ENCODE measurements at regions not wholly inside any gene's neighbourhood (a gene's known extent, or its start where the extent isn't known, plus 50 kb on each side); places are given as distances from the start of the nearest gene placed in this dataset.

GRCh38 chr4:56240554-56241174, 146.6 kb downstream of the AASDH start:
- DNase-seq = no peak

GRCh38 chr4:56238251-56238650, 149.0 kb downstream of the AASDH start:
- DNase-seq = no peak

- no peak for DNase-seq
These were observed 151.6 kb downstream of the AASDH start for GRCh38 chr4:56235725-56236124.

- no peak for DNase-seq
These were observed 152.3 kb downstream of the AASDH start for GRCh38 chr4:56235011-56235410.

GRCh38 chr4:56234098-56234497, 153.2 kb downstream of the AASDH start:
- no peak for DNase-seq

GRCh38 chr4:56231410-56231809, 155.9 kb downstream of the AASDH start:
- DNase-seq = no peak

GRCh38 chr4:56229947-56230346, 157.3 kb downstream of the AASDH start:
- no peak for DNase-seq

- no peak for DNase-seq
These were observed 159.9 kb downstream of the AASDH start for GRCh38 chr4:56227301-56227835.

DNA sequence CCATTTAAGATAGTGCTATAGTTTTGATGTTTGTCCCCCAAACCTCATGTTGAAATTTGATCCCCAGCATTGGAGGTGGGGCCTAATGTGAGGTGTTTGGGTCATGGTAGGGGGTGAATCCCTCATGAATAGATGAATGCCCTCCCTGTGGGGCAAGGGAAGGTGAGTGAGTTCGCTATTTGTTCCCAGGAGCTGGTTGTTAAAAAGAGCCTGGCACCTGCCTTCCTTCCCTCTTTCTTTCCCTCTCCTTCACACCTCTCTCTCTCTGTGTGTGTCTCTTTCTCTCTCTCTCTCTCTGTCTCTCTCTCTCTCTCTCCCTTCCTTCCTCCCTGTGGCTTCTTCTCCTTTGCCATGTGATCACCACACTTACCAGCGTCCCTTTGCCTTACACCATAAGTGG, 160.7 kb downstream of the AASDH start:
- no peak for DNase-seq

- DNase-seq = no peak
These were observed 162.7 kb downstream of the AASDH start for GRCh38 chr4:56224641-56225040.

GRCh38 chr4:56222514-56222913, 164.8 kb downstream of the AASDH start:
- DNase-seq = no peak

DNA sequence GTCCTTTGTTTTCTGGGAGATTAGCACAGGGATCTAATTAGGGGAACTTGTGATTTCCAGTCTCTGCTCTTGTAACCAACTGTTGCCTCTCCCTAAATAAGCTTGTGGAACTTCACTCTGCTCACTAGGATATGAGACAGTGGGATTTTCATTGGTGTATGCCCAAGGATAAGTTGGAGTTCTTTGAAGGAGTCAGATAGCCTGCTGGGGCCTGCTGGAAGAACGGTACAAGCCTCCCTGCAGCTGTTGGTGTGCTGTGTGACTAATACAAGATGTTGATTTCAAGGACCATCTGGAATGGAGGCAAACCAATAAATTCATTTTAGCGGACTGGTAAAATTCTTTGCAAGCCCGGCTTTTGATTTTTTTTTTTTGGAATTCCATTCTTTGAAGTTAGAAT, 167.0 kb downstream of the AASDH start:
- no peak for DNase-seq

DNA sequence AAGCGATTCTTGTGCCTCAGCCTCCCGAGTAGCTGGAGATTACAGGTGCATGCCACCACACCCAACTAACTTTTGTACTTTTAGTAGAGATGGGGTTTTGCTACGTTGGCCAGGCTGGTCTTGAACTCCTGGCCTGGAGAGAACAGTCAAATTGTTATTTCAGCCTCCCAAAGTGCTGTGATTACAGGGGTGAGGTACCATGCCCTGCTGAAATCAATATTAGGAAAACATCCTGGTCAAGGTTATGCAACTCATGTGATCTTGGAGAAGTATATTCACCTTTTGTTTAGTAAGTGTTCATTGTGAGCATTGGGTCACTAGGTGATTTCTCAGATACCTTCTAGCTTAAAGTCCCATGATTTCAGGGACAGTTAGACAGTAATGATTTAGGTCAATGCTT, 167.8 kb downstream of the AASDH start:
- no peak for DNase-seq

- DNase-seq = no peak
These were observed 168.9 kb downstream of the AASDH start for GRCh38 chr4:56218230-56218895.

DNA sequence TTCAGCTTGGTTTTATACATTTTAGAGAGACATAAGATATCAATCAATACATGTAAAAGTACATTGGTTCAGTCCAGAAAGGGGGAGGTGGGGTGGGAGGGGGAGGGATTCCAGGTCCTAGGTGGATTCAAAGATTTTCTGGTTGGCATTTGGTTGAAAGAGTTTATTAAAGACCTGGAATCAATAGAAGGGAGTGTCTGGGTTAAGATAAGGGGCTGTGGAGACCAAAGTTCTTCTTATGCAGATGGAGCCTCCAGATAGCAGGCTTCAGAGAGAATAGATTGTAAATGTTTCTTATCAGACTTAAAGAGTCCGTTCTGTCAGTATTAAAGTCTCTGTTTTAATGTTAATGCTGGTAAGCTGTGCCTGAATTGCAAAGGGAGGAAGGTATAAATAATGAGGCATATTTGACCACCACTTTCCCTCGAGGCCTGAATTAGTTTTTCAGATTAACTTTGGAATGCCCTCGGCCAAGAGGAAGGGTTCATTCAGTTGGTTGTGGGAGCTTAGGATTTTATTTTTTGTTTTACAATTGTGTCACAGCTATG, 169.9 kb downstream of the AASDH start:
- DNase-seq = no peak

DNA sequence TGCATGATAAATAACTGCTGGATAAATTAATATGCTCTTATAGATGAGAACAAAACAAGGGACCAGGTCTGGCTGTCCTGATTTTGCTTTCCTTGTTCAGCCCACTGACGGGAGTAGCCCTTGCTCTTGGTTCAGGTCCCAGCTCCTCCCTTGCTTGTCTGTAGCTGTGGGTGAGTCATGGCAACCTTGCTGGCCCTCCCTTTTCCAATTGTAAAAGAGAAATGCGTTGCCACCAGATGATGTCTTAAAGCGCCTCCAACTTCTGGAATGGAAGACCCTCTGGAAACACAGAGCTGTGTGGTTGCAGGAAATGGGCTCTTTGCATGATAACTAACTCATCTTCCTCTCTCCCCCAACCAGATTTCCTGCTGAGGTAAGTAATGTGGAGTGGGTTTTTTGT, 171.4 kb downstream of the AASDH start:
- DNase-seq = no peak

DNA sequence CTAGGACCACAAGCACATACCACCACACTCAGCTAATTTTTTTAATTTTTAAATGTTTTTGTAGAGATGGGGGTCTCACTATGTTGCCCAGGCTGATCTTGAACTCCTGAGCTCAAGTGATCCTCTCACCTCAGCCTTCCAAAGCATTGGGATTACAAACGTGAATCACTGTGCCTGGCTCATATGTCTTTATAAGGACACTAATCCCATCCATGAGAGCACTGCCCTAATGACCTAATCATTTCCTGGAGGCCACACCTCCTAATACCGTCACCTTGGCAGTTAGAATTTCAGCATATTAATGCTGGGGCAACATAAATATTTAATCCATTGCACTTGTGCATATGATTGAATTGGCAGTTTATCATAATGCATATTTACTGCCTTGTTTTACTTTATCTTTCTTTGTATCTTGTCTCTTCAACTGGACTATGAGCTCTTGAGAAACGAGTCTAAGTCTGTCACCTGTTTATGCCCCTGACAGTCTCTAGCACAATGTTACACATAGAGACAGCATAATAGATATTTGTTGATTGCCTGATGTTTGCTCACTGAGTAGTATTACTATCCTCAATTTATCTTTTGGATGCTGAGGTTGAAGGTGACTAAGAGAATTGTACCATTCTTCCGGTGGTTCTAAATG, 172.0 kb downstream of the AASDH start:
- no peak for DNase-seq

DNA sequence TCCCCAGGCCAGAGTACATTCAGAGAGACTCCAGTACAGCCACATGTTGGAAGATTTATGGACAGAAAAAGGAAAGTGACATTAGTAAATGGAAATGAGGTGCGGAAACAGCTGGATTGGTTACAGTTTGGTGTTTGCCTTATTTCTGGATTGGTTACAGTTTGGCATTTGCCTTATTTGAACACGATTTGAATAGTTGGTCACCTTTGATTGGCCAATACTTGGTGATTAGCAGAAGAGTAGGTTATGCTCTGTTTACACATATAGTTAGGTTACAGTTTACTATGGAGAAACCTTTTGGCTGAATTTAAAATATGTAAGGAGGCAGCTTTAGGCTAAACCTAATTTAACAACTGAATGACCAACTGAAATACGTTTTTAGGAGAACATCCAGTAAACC, 173.7 kb downstream of the AASDH start:
- DNase-seq = no peak

DNA sequence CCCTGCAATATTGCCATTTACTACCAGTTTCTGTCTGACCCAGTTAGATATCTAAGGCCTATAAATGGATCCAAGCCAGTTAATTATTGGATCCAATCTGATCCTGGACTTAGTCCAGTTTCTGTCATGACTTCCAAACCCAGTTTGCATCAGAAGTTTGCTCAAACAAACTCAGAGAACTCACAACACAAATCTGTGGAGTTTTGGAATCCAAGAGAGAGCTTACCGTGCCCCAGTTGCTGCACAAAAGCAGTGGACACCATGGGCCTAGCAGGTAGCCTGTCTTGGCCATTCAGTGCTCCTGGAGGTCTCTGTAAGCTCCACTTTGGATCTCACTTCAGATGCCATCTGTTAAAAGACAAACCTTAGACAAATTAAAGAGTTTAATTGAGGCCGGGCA, 174.5 kb downstream of the AASDH start:
- DNase-seq = no peak

- no peak for DNase-seq
These were observed 176.1 kb downstream of the AASDH start for GRCh38 chr4:56211202-56211601.

DNA sequence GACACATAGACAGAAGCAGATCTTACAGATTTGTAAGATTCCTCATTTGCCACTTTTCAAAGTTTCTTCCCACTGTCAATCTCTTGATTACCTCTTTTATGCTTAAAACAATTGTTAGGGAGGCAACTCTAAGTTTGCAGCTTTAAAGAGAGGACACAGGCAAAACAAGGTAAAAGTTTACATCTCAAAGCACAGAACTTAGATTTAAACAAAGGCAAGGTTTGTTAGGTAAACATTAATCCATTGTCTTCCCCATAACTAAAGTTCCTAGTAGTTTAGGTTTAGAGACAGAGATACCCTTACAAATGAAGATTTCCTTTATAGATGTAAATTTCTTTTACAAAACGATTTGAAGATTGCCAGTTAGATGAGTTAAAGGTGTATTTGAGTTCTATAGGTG, 176.9 kb downstream of the AASDH start:
- DNase-seq = no peak

GRCh38 chr4:56209767-56210166, 177.5 kb downstream of the AASDH start:
- no peak for DNase-seq

DNA sequence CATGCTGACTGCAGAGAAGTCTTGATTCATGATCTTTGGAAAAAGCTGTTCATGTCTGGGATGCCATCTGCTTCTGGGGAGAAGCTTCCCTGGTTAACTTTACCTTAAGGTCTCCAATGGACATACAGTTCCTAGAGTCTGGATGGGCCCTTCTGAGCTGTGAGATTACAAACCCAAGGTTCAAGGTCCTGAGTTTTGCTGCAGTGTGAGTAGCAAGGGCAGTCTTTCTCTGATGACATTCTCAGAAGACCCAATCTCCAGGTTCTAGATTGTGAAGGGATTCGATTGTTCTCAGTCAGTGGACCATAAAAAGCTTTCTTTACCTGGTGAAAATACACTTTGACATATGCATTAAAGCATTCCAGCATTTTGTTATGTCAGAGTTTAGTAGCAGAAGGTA, 179.2 kb downstream of the AASDH start:
- DNase-seq = no peak

- DNase-seq = no peak
These were observed 181.0 kb downstream of the AASDH start for GRCh38 chr4:56206258-56206657.

All from hippocampal formation (tissue), 2 donors.